HG02938 (cell line): ENCODE measurements at regions not wholly inside any gene's neighbourhood (a gene's known extent, or its start where the extent isn't known, plus 50 kb on each side); places are given as distances from the start of the nearest gene placed in this dataset.
"Not testable (repeated sequence)": the region's sequence is repeated elsewhere in the genome, so short reads cannot be mapped to it uniquely, and the experiment has no call there.

ENCODE experiments used
- ATAC-seq: cut with Tn5 transposase; IDR thresholded peaks from one replicate; pipeline ENCODE4 v1.9.1; 2021; ENCODE audit warnings: mild to moderate bottlenecking, moderate library complexity; ENCODE audit not compliant: unreplicated experiment

- no peak for ATAC-seq
Measured at GRCh38 chr3:124620600-124621063, 109.6 kb upstream of the UMPS start.

- ATAC-seq: no peak
Measured at GRCh38 chr3:124621498-124621897, 108.8 kb upstream of the UMPS start.

- ATAC-seq: no peak
Measured at GRCh38 chr3:124625074-124625473, 105.2 kb upstream of the UMPS start.

GRCh38 chr3:124627501-124627908, 102.7 kb upstream of the UMPS start:
- ATAC-seq: no peak

- ATAC-seq: no peak
Measured at GRCh38 chr3:124628863-124629262, 101.4 kb upstream of the UMPS start.

- ATAC-seq: no peak
Measured at GRCh38 chr3:124629497-124629896, 100.8 kb upstream of the UMPS start.

GRCh38 chr3:124630960-124631359, 99.3 kb upstream of the UMPS start:
- no peak for ATAC-seq

GRCh38 chr3:124631727-124632126, 98.5 kb upstream of the UMPS start:
- no peak for ATAC-seq

GRCh38 chr3:124632566-124633140, 97.6 kb upstream of the UMPS start:
- no peak for ATAC-seq

- ATAC-seq: no peak
Measured at GRCh38 chr3:124633524-124633923, 96.7 kb upstream of the UMPS start.

- no peak for ATAC-seq
Measured at GRCh38 chr3:124634210-124635168, 95.8 kb upstream of the UMPS start.

- ATAC-seq: no peak
Measured at GRCh38 chr3:124635169-124635539, 95.1 kb upstream of the UMPS start.

- no peak for ATAC-seq
Measured at GRCh38 chr3:124636101-124636862, 94.0 kb upstream of the UMPS start.

GRCh38 chr3:124636863-124637296, 93.4 kb upstream of the UMPS start:
- ATAC-seq: no peak

GRCh38 chr3:124639406-124640237, 90.6 kb upstream of the UMPS start:
- peak; percentile 46 for ATAC-seq

- ATAC-seq: no peak
Measured at GRCh38 chr3:124640635-124641306, 89.5 kb upstream of the UMPS start.

GRCh38 chr3:124643453-124643852, 86.8 kb upstream of the UMPS start:
- no peak for ATAC-seq

GRCh38 chr3:124646186-124646585, 84.1 kb upstream of the UMPS start:
- not testable (repeated sequence) for ATAC-seq

- ATAC-seq: no peak
Measured at GRCh38 chr3:124648551-124648950, 81.7 kb upstream of the UMPS start.

- ATAC-seq: no peak
Measured at GRCh38 chr3:124650798-124651197, 79.5 kb upstream of the UMPS start.
